ENCODE measurements at regions not wholly inside any gene's neighbourhood (a gene's known extent, or its start where the extent isn't known, plus 50 kb on each side); places are given as distances from the start of the nearest gene placed in this dataset.
A peak's percentile ranks its signal among the peaks of the same experiment; 100 is the strongest.

GRCh38 chr6:120587381-120587780, 746.9 kb downstream of the TBC1D32 start:
- no peak overlapping the region for H3K27ac Mint-ChIP-seq

GRCh38 chr6:120584111-120584760, 750.0 kb downstream of the TBC1D32 start:
- no peaks in the 10 kb centered on the region for H3K27me3 ChIP-seq (ENCODE audit: control insufficient read depth, insufficient read depth, low read length, poor library complexity, severe bottlenecking)
- H3K27me3 Mint-ChIP-seq (ENCODE audit: insufficient read depth): no peaks in the 10 kb centered on the region
- no peak overlapping the region for H3K4me3 ChIP-seq (ENCODE audit: low read length)
- peak; percentile 72 for DNase-seq
- no peaks in the 10 kb centered on the region for H3K9me3 ChIP-seq (ENCODE audit: control insufficient read depth, low read length)
- TF ChIP-seq CTCF (conservative IDR thresholded peaks at IDR 0.05): peak; percentile 52
- peaks cover 4% of the 10 kb centered on the region for H3K4me1 Mint-ChIP-seq
- no peak overlapping the region for H3K4me3 Mint-ChIP-seq
- H3K36me3 ChIP-seq (ENCODE audit: control insufficient read depth, insufficient read depth, low read length): no peaks in the 10 kb centered on the region
- 89% methylated on average over 5 to 9 of the region's 9 CpGs for WGBS, 2 experiments (ENCODE audit: insufficient coverage in 1 of 2, insufficient read length in 1 of 2)
- H3K9ac ChIP-seq (ENCODE audit: extremely low read depth, low read length, poor library complexity, severe bottlenecking): no peak overlapping the region
- no peaks in the 10 kb centered on the region for H3K36me3 Mint-ChIP-seq (ENCODE audit: low read depth)
- no peak overlapping the region for H3K27ac ChIP-seq (ENCODE audit: low read depth, low read length)
- H3K27ac Mint-ChIP-seq: no peak overlapping the region
- H3K9me3 Mint-ChIP-seq: no peaks in the 10 kb centered on the region
- H3K4me1 ChIP-seq (ENCODE audit: control insufficient read depth, insufficient read depth, low read length): peaks cover 9% of the 10 kb centered on the region

More at GRCh38 chr6:120587381-120587780, 746.9 kb downstream of the TBC1D32 start:
- Mint-ChIP-seq H3K36me3 (ENCODE audit: low read depth) (no peaks in the 10 kb centered on the region), H3K4me1 (peaks cover 6% of the 10 kb centered on the region), H3K9me3 (no peaks in the 10 kb centered on the region), H3K4me3 (no peak overlapping the region), H3K27me3 (ENCODE audit: insufficient read depth) (no peaks in the 10 kb centered on the region)
- Histone ChIP-seq H3K4me1 (ENCODE audit: control insufficient read depth, insufficient read depth, low read length) (peaks cover 9% of the 10 kb centered on the region), H3K36me3 (ENCODE audit: control insufficient read depth, insufficient read depth, low read length) (no peaks in the 10 kb centered on the region), H3K27ac (ENCODE audit: low read depth, low read length) (no peak overlapping the region), H3K9ac (ENCODE audit: extremely low read depth, low read length, poor library complexity, severe bottlenecking) (no peak overlapping the region), H3K27me3 (ENCODE audit: control insufficient read depth, insufficient read depth, low read length, poor library complexity, severe bottlenecking) (no peaks in the 10 kb centered on the region), H3K9me3 (ENCODE audit: control insufficient read depth, low read length) (no peaks in the 10 kb centered on the region), H3K4me3 (ENCODE audit: low read length) (no peak overlapping the region)
- TF ChIP-seq CTCF (conservative IDR thresholded peaks at IDR 0.05): peak; percentile 50
- 0% methylated on average over 1 of the region's 1 CpG; no CpG with 5 or more reads in 1 of the 2 experiments for WGBS, 2 experiments (ENCODE audit: insufficient coverage in 1 of 2, insufficient read length in 1 of 2)
- DNase-seq: no peak

- WGBS, 2 experiments (ENCODE audit: insufficient coverage in 1 of 2, insufficient read length in 1 of 2): 96 to 100% methylated on average over 2 to 4 of the region's 4 CpGs
- no peak for TF ChIP-seq CTCF (conservative IDR thresholded peaks at IDR 0.05)
Measured at GRCh38 chr6:120576061-120576460, 758.2 kb downstream of the TBC1D32 start.

More at GRCh38 chr6:120576061-120576460, 758.2 kb downstream of the TBC1D32 start:
- no peak overlapping the region for H3K27ac Mint-ChIP-seq
- no peaks in the 10 kb centered on the region for H3K4me1 Mint-ChIP-seq
- H3K4me3 Mint-ChIP-seq: no peak overlapping the region
- no peaks in the 10 kb centered on the region for H3K36me3 Mint-ChIP-seq (ENCODE audit: low read depth)
- H3K36me3 ChIP-seq (ENCODE audit: control insufficient read depth, insufficient read depth, low read length): no peaks in the 10 kb centered on the region
- no peaks in the 10 kb centered on the region for H3K9me3 ChIP-seq (ENCODE audit: control insufficient read depth, low read length)
- H3K9ac ChIP-seq (ENCODE audit: extremely low read depth, low read length, poor library complexity, severe bottlenecking): no peak overlapping the region
- H3K4me3 ChIP-seq (ENCODE audit: low read length): no peak overlapping the region
- no peak overlapping the region for H3K27ac ChIP-seq (ENCODE audit: low read depth, low read length)
- H3K27me3 ChIP-seq (ENCODE audit: control insufficient read depth, insufficient read depth, low read length, poor library complexity, severe bottlenecking): no peaks in the 10 kb centered on the region
- no peaks in the 10 kb centered on the region for H3K27me3 Mint-ChIP-seq (ENCODE audit: insufficient read depth)
- DNase-seq: no peak
- H3K9me3 Mint-ChIP-seq: no peaks in the 10 kb centered on the region
- H3K4me1 ChIP-seq (ENCODE audit: control insufficient read depth, insufficient read depth, low read length): no peaks in the 10 kb centered on the region
